ENCODE measurements at regions not wholly inside any gene's neighbourhood (a gene's known extent, or its start where the extent isn't known, plus 50 kb on each side); places are given as distances from the start of the nearest gene placed in this dataset.
"Not testable (repeated sequence)": the region's sequence is repeated elsewhere in the genome, so short reads cannot be mapped to it uniquely, and the experiment has no call there.

DNA sequence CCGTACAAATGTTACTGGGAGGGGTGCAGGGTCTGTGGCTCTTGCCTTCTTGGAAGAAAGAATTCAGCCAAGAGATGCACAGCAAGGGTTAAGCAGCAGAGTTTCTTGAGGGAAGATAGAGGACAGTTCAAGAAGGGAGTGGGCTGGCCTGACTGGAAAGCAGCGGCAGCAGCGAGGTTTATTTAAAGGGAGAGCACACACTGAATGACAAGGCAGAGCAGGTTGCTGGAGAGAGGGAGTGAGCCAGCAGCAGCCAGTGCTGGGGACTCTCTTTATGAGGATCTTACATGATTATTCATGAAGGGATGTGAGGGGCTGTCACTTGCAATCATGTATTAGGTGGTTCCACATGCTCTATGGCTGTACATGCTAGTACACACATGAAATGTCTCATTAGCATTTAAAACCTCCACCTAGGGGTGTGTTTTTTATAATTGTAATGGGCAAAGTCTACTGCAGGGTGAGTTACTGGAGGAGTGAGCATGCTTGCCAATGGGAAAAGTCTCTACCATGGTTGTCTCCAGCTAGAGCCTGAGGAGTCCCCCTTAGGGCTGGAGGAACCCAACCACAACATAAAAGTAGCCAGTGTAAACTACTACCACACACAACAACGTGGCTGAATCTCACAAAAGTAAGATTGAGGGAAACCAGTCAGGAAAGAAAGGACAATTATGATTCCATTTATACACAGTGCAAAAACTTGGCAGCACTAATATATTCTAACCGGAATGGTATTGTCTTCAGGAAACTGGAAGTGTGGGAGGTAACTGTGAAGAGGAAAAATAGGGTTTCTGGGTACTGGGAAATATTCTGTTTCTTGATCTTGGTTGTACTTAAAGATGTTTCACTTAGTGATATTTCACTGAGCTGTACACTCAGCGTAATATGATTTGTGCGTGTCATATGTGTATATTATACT, 87.6 kb upstream of the FAM110C start (continued):
- TF ChIP-seq, protein P1, sequence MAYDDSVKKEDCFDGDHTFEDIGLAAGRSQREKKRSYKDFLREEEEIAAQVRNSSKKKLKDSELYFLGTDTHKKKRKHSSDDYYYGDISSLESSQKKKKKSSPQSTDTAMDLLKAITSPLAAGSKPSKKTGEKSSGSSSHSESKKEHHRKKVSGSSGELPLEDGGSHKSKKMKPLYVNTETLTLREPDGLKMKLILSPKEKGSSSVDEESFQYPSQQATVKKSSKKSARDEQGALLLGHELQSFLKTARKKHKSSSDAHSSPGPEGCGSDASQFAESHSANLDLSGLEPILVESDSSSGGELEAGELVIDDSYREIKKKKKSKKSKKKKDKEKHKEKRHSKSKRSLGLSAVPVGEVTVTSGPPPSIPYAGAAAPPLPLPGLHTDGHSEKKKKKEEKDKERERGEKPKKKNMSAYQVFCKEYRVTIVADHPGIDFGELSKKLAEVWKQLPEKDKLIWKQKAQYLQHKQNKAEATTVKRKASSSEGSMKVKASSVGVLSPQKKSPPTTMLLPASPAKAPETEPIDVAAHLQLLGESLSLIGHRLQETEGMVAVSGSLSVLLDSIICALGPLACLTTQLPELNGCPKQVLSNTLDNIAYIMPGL (CRISPR knock-in tag; IDR thresholded peaks at IDR 0.05; ENCODE audit: borderline replicate concordance) = no peak
- no peak for TF ChIP-seq FOXS1 (CRISPR knock-in tag; IDR thresholded peaks at IDR 0.05)

DNA sequence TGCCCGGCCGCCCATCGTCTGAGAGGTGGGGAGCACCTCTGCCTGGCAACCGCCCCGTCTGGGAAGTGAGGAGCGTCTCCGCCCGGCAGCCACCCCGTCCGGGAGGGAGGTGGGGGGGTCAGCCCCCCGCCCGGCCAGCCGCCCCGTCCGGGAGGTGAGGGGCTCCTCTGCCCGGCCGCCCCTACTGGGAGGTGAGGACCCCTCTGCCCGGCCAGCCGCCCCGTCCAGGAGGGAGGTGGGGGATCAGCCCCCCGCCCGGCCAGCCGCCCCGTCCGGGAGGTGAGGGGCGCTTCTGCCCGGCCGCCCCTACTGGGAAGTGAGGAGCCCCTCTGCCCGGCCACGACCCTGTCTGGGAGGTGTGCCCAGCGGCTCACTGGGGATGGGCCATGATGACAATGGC, 80.5 kb upstream of the FAM110C start:
- DNase-seq (ENCODE audit: low read depth in 1 of 2, low spot score in 1 of 2); H3K27ac ChIP-seq; H3K4me1 ChIP-seq; ATAC-seq; FAIRE-seq; H3K4me3 ChIP-seq; H3K4me2 ChIP-seq; H3K9me3 ChIP-seq; POLR2A ChIA-PET; CTCF ChIA-PET: not testable (repeated sequence)
- WGBS (ENCODE audit: missing lambda C conversion rate) = 87% methylated on average over 3 of the region's 31 CpGs

DNA sequence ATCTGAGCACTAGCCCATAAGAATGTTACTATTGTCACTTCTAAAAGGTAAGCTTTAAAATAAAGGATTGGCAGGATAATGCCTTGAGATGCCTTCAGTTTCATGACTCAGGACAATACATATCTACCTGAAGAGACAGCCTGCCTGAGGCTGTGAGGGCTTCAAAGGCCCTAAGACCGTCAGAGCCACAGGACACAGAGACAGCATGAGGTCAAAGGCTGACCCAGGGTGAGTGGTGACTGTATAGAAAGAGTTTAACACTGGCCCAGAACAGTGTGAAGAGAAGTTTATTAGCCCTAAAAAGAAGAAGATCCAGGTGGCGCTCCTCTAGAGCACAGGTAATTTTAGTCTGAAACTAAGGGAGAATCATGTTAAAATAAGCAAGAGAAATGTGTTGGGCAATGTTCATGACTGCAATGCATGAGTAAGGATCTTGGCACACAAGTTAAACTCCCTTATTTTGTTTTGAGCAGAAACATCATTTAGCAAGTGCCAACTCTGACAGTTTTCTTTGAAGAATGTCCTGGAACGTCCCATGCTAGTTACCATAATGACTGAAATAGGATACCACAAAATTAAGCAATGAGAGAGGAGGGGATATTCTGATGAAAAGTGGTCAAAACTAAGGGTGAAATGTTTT, 78.1 kb upstream of the FAM110C start:
- H3K9me3 ChIP-seq = no peaks in the 10 kb centered on the region
- POLR2A ChIA-PET = no interaction called here
- CTCF ChIA-PET = no interaction called here
- H3K4me1 ChIP-seq = no peaks in the 10 kb centered on the region
- H3K4me3 ChIP-seq = no peak overlapping the region
- DNase-seq (ENCODE audit: low read depth in 1 of 2, low spot score in 1 of 2) (no peak), ATAC-seq (no peak), FAIRE-seq (peak; percentile 23)
- H3K4me2 ChIP-seq = no peak overlapping the region
- 1% methylated on average over 3 of the region's 3 CpGs for WGBS (ENCODE audit: missing lambda C conversion rate)
- TF ChIP-seq, protein P2, sequence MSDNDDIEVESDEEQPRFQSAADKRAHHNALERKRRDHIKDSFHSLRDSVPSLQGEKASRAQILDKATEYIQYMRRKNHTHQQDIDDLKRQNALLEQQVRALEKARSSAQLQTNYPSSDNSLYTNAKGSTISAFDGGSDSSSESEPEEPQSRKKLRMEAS (IDR thresholded peaks at IDR 0.05) = no peak
- no peak for TF ChIP-seq RCOR1 (IDR thresholded peaks at IDR 0.05; ENCODE audit: low read depth, low read length)
- TF ChIP-seq, protein P3, sequence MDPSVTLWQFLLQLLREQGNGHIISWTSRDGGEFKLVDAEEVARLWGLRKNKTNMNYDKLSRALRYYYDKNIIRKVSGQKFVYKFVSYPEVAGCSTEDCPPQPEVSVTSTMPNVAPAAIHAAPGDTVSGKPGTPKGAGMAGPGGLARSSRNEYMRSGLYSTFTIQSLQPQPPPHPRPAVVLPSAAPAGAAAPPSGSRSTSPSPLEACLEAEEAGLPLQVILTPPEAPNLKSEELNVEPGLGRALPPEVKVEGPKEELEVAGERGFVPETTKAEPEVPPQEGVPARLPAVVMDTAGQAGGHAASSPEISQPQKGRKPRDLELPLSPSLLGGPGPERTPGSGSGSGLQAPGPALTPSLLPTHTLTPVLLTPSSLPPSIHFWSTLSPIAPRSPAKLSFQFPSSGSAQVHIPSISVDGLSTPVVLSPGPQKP (IDR thresholded peaks at IDR 0.05; ENCODE audit: low read depth, low read length) = no peak
- TF ChIP-seq, protein P4, sequence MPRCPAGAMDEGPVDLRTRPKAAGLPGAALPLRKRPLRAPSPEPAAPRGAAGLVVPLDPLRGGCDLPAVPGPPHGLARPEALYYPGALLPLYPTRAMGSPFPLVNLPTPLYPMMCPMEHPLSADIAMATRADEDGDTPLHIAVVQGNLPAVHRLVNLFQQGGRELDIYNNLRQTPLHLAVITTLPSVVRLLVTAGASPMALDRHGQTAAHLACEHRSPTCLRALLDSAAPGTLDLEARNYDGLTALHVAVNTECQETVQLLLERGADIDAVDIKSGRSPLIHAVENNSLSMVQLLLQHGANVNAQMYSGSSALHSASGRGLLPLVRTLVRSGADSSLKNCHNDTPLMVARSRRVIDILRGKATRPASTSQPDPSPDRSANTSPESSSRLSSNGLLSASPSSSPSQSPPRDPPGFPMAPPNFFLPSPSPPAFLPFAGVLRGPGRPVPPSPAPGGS (IDR thresholded peaks at IDR 0.05) = no peak
- no peak for TF ChIP-seq JUNB (IDR thresholded peaks at IDR 0.05)
- no peak for TF ChIP-seq ZFP36 (IDR thresholded peaks at IDR 0.05; ENCODE audit: borderline replicate concordance, partially characterized antibody)
- H3K27ac ChIP-seq = no peak overlapping the region

DNA sequence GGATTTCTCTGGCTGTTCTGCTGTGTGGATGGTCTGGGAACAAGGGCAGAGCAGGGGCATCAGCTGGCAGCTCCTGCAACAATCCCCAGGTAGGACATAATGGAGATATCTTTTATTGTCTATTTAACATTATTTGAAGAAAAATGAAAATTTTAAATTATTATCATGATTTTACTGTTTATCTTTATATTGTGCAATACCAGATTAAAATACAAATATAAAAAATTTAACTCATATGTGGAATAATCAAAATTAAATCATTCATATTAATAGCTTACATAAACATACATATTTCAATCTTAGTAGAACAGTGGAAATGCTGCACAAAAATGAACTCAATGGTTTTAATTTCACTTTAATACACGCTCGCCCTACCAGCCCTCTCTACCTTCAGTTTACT, 70.6 kb upstream of the FAM110C start:
- ATAC-seq = no peak
- no peak overlapping the region for H3K4me3 ChIP-seq
- no peaks in the 10 kb centered on the region for H3K4me1 ChIP-seq
- ChIA-PET CTCF (no interaction called here), POLR2A (no interaction called here)
- FAIRE-seq = no peak
- 25% methylated on average over 2 of the region's 2 CpGs for WGBS (ENCODE audit: missing lambda C conversion rate)
- no peaks in the 10 kb centered on the region for H3K9me3 ChIP-seq
- no peak for DNase-seq (ENCODE audit: low read depth in 1 of 2, low spot score in 1 of 2)
- no peak overlapping the region for H3K27ac ChIP-seq
- no peak overlapping the region for H3K4me2 ChIP-seq
- TF ChIP-seq CBX2 (IDR thresholded peaks at IDR 0.05; ENCODE audit: borderline replicate concordance, low read depth) (no peak), CBX8 (IDR thresholded peaks at IDR 0.05) (no peak), HOXB5 (CRISPR knock-in tag; IDR thresholded peaks at IDR 0.05) (no peak), EHF (CRISPR knock-in tag; IDR thresholded peaks at IDR 0.05) (no peak), NPAS2 (CRISPR knock-in tag; IDR thresholded peaks at IDR 0.05; ENCODE audit: borderline replicate concordance) (no peak), NR3C1 (IDR thresholded peaks at IDR 0.05) (no peak), CHD4 (IDR thresholded peaks at IDR 0.05; ENCODE audit: borderline replicate concordance) (no peak), MAFK (IDR thresholded peaks at IDR 0.05; ENCODE audit: partially characterized antibody) (no peak), ZFP36 (IDR thresholded peaks at IDR 0.05; ENCODE audit: borderline replicate concordance, partially characterized antibody) (no peak), ZNF302 (CRISPR knock-in tag; IDR thresholded peaks at IDR 0.05) (no peak)
- TF ChIP-seq, protein P4 (IDR thresholded peaks at IDR 0.05) = no peak
- TF ChIP-seq, protein P5, sequence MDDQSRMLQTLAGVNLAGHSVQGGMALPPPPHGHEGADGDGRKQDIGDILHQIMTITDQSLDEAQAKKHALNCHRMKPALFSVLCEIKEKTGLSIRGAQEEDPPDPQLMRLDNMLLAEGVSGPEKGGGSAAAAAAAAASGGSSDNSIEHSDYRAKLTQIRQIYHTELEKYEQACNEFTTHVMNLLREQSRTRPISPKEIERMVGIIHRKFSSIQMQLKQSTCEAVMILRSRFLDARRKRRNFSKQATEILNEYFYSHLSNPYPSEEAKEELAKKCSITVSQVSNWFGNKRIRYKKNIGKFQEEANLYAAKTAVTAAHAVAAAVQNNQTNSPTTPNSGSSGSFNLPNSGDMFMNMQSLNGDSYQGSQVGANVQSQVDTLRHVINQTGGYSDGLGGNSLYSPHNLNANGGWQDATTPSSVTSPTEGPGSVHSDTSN (IDR thresholded peaks at IDR 0.05) = no peak
- TF ChIP-seq, protein P6, sequence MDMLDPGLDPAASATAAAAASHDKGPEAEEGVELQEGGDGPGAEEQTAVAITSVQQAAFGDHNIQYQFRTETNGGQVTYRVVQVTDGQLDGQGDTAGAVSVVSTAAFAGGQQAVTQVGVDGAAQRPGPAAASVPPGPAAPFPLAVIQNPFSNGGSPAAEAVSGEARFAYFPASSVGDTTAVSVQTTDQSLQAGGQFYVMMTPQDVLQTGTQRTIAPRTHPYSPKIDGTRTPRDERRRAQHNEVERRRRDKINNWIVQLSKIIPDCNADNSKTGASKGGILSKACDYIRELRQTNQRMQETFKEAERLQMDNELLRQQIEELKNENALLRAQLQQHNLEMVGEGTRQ (IDR thresholded peaks at IDR 0.05) = no peak
- TF ChIP-seq, protein P1 (CRISPR knock-in tag; IDR thresholded peaks at IDR 0.05; ENCODE audit: borderline replicate concordance) = no peak
